ENCODE measurements at regions not wholly inside any gene's neighbourhood (a gene's known extent, or its start where the extent isn't known, plus 50 kb on each side); places are given as distances from the start of the nearest gene placed in this dataset.

DNA sequence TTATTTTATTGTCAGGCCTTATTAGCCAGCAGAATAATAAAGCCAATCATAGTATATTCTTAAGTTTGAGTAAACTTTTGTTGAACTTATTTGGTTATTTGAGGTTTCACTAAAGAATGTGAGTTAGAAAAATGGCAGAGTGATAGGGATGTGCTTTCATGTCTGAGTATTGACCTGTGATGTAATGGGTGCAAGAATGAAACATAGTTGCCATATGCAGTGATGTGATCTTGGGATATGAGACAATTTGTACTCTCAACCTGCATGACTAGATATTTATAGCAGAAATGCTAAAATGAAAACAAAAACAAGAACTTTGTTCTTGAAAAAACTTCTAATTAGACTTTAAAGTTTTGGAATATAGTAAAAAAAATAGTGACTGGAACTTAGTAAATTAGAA is 97.9 kb downstream of the DISP1 start:
- TF ChIP-seq EZH2 (IDR thresholded peaks at IDR 0.05; ENCODE audit: insufficient read depth, poor library complexity, severe bottlenecking) (no peak), EZH2phosphoT487 (IDR thresholded peaks at IDR 0.05; ENCODE audit: insufficient read depth, low read depth) (no peak)
